MM.1S (cell line): ENCODE measurements at regions not wholly inside any gene's neighbourhood (a gene's known extent, or its start where the extent isn't known, plus 50 kb on each side); places are given as distances from the start of the nearest gene placed in this dataset.

Experiments used
- DNase-seq: peaks from one replicate; pipeline ENCODE4 v3.0.0-alpha.2; 2015
- H2AFZ ChIP-seq: fragments of 300-600 bp; sonication (generic); 2 replicates; pipeline ENCODE4 v1.6.0; 2016; ENCODE audit warnings: antibody characterized with exemption, low read length
- H3F3A ChIP-seq: fragments of 300-600 bp; sonication (generic); 2 replicates; pipeline ENCODE4 v1.6.1; 2016; ENCODE audit warnings: mild to moderate bottlenecking, antibody characterized with exemption, low read length, moderate library complexity, mixed read lengths; ENCODE audit not compliant: insufficient read depth
- H3K27ac ChIP-seq: fragments of 300-600 bp; sonication (generic); 2 replicates; pipeline ENCODE4 v1.5.1; 2016; ENCODE audit warnings: mild to moderate bottlenecking, low read length
- H3K27me3 ChIP-seq: fragments of 300-600 bp; sonication (generic); replicated peaks from 2 replicates; pipeline ENCODE4 v1.6.0; 2016; ENCODE audit warnings: low read length; ENCODE audit not compliant: insufficient read depth
- H3K36me3 ChIP-seq: fragments of 300-600 bp; sonication (generic); replicated peaks from 2 replicates; pipeline ENCODE4 v1.6.1; 2016; ENCODE audit warnings: mild to moderate bottlenecking, low read length, mixed read lengths; ENCODE audit not compliant: insufficient read depth
- H3K4me1 ChIP-seq: fragments of 300-600 bp; sonication (generic); 2 replicates; pipeline ENCODE4 v1.6.1; 2016; ENCODE audit warnings: low read length, mixed read lengths
- H3K4me2 ChIP-seq: fragments of 300-600 bp; sonication (generic); 2 replicates; pipeline ENCODE4 v1.6.0; 2016; ENCODE audit warnings: low read depth, low read length
- H3K4me3 ChIP-seq: fragments of 300-600 bp; sonication (generic); 2 replicates; pipeline ENCODE4 v1.5.1; 2016; ENCODE audit warnings: low read length, mixed read lengths
- H3K79me2 ChIP-seq: fragments of 300-600 bp; sonication (generic); 2 replicates; pipeline ENCODE4 v1.6.1; 2016; ENCODE audit warnings: mixed run types, low read length, mixed read lengths
- H3K9ac ChIP-seq: fragments of 300-600 bp; sonication (generic); 2 replicates; pipeline ENCODE4 v1.6.1; 2016; ENCODE audit warnings: low read length, mixed read lengths
- H3K9me2 ChIP-seq: fragments of 300-600 bp; sonication (generic); replicated peaks from 2 replicates; pipeline ENCODE4 v1.6.1; 2016; ENCODE audit warnings: mild to moderate bottlenecking, low read length, mixed read lengths; ENCODE audit not compliant: insufficient read depth
- H3K9me3 ChIP-seq: fragments of 300-600 bp; sonication (generic); replicated peaks from 2 replicates; pipeline ENCODE4 v1.6.1; 2016; ENCODE audit warnings: mild to moderate bottlenecking, low read length, mixed read lengths; ENCODE audit not compliant: insufficient read depth
- H4K20me1 ChIP-seq: fragments of 300-600 bp; sonication (generic); 2 replicates; pipeline ENCODE4 v1.6.1; 2016; ENCODE audit warnings: mild to moderate bottlenecking, low read length, moderate library complexity, mixed read lengths; ENCODE audit not compliant: insufficient read depth
- CTCF ChIP-seq: fragments of 300-600 bp; sonication (generic); IDR thresholded peaks from 2 replicates; pipeline ENCODE4 v1.5.1; 2016; ENCODE audit warnings: antibody characterized with exemption, low read length, mixed read lengths
- EZH2 ChIP-seq: fragments of 300-600 bp; sonication (generic); optimal IDR thresholded peaks from 2 replicates; pipeline ENCODE3; 2017; ENCODE audit warnings: low read depth, mild to moderate bottlenecking, antibody characterized with exemption, low read length, mixed read lengths
- EZH2phosphoT487 ChIP-seq: fragments of 300-600 bp; sonication (generic); IDR thresholded peaks from 2 replicates; pipeline ENCODE4 v1.6.1; 2018; ENCODE audit warnings: antibody characterized with exemption, low read length

GRCh38 chr1:58214674-58215073, 331.9 kb downstream of the OMA1 start:
- no peak overlapping the region for H2AFZ ChIP-seq
- H3K4me1 ChIP-seq: no peaks in the 10 kb centered on the region
- H3K9me3 ChIP-seq: no peaks in the 10 kb centered on the region
- no peaks in the 10 kb centered on the region for H3K9me2 ChIP-seq
- no peak overlapping the region for H3K4me2 ChIP-seq
- no peaks in the 10 kb centered on the region for H3F3A ChIP-seq
- H3K9ac ChIP-seq: no peak overlapping the region
- no peak for DNase-seq
- H3K27me3 ChIP-seq: no peaks in the 10 kb centered on the region
- H4K20me1 ChIP-seq: no peaks in the 10 kb centered on the region
- no peak overlapping the region for H3K27ac ChIP-seq
- no peaks in the 10 kb centered on the region for H3K79me2 ChIP-seq
- no peak overlapping the region for H3K4me3 ChIP-seq
- no peaks in the 10 kb centered on the region for H3K36me3 ChIP-seq
- TF ChIP-seq CTCF (no peak), EZH2 (no peak), EZH2phosphoT487 (no peak)

GRCh38 chr1:58211869-58212268, 334.7 kb downstream of the OMA1 start:
- no peak overlapping the region for H3K27ac ChIP-seq
- H3K4me2 ChIP-seq: no peak overlapping the region
- H3F3A ChIP-seq: no peaks in the 10 kb centered on the region
- no peaks in the 10 kb centered on the region for H3K9me2 ChIP-seq
- DNase-seq: no peak
- no peaks in the 10 kb centered on the region for H3K79me2 ChIP-seq
- no peaks in the 10 kb centered on the region for H3K4me1 ChIP-seq
- H3K4me3 ChIP-seq: no peak overlapping the region
- H3K27me3 ChIP-seq: no peaks in the 10 kb centered on the region
- TF ChIP-seq CTCF (no peak), EZH2 (no peak), EZH2phosphoT487 (no peak)
- no peaks in the 10 kb centered on the region for H3K36me3 ChIP-seq
- H3K9ac ChIP-seq: no peak overlapping the region
- H2AFZ ChIP-seq: no peak overlapping the region
- H4K20me1 ChIP-seq: no peaks in the 10 kb centered on the region
- H3K9me3 ChIP-seq: no peaks in the 10 kb centered on the region

GRCh38 chr1:58209575-58209974, 337.0 kb downstream of the OMA1 start:
- Histone ChIP-seq H3K79me2 (no peaks in the 10 kb centered on the region), H4K20me1 (no peaks in the 10 kb centered on the region), H3K27me3 (no peaks in the 10 kb centered on the region), H3F3A (no peaks in the 10 kb centered on the region), H2AFZ (no peak overlapping the region), H3K27ac (no peak overlapping the region), H3K9me3 (no peaks in the 10 kb centered on the region), H3K4me3 (no peak overlapping the region), H3K9me2 (no peaks in the 10 kb centered on the region), H3K36me3 (no peaks in the 10 kb centered on the region), H3K4me1 (no peaks in the 10 kb centered on the region), H3K4me2 (no peak overlapping the region), H3K9ac (no peak overlapping the region)
- DNase-seq: no peak
- TF ChIP-seq CTCF: no peak
- TF ChIP-seq EZH2phosphoT487: no peak
- no peak for TF ChIP-seq EZH2
